Activated T-cell treated with anti-CD3 and anti-CD28 coated beads, Interleukin-2, amount 50 U/mL, for 4 hours (primary cell): ENCODE measurements at regions not wholly inside any gene's neighbourhood (a gene's known extent, or its start where the extent isn't known, plus 50 kb on each side); places are given as distances from the start of the nearest gene placed in this dataset.
"Not testable (repeated sequence)": the region's sequence is repeated elsewhere in the genome, so short reads cannot be mapped to it uniquely, and the experiment has no call there.

Source experiments
- ATAC-seq, 2 donors: fragments of 200-7000 bp; cut with Tn5 transposase; one replicate each; pipeline ENCODE4 v1.10.0; 2021
- DNase-seq: peaks from one replicate; pipeline ENCODE4 v3.0.0-alpha.2; 2020
- H3K27me3 Mint-ChIP-seq: one replicate; pipeline ENCODE4 v1.8.0; 2021; ENCODE audit warnings: low read depth, mixed read lengths
- H3K36me3 Mint-ChIP-seq: one replicate; pipeline ENCODE4 v1.8.0; 2022; ENCODE audit warnings: mixed read lengths; ENCODE audit not compliant: insufficient read depth
- H3K4me1 Mint-ChIP-seq: one replicate; pipeline ENCODE4 v1.8.0; 2021; ENCODE audit warnings: low read depth, mixed read lengths
- H3K4me3 Mint-ChIP-seq: one replicate; pipeline ENCODE4 v1.8.0; 2021; ENCODE audit warnings: mild to moderate bottlenecking, moderate library complexity, mixed read lengths
- H3K9me3 Mint-ChIP-seq: one replicate; pipeline ENCODE4 v1.8.0; 2021; ENCODE audit warnings: mixed read lengths

DNA sequence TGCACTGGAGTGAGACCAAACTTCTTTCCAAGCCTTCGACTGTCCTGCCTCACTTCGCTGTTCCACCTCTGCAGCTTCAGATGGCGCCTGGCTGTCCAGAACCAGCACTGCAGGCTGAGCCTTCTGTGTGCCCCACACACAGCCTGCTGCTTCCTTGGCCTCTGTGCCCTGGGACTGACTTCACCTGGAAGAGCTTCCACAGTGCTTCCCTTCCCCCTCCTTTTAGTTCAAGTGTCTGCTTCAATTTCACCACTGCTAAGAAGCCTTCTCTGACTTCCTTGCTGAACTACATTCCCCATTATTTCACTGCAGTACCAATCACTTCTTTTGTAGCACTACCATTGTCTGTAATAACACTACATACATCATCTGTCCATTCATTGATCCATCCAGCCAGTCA, 315.1 kb upstream of the CHRNA7 start:
- H3K27me3 Mint-ChIP-seq, H3K4me3 Mint-ChIP-seq, DNase-seq, H3K4me1 Mint-ChIP-seq, ATAC-seq, H3K36me3 Mint-ChIP-seq, H3K9me3 Mint-ChIP-seq: not testable (repeated sequence)

DNA sequence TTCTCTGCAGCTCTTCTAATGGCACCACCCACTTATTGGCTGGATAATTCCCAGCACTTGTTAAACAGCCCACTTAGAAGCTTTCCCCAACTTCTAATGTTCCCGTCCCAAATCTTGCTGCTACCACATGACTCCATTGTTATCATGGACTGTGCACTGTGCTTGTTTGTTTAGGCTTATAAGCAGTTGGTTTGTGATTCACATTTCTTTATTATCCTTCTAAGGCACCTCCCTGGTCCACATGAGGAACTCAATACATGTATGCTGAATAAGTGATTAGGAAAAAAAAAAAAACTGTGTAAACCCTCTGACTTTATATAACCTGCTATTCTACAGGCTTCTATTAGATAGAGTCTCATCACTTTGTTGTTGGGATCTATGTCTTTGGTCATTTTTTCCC, 311.7 kb upstream of the CHRNA7 start:
- not testable (repeated sequence) for ATAC-seq, H3K27me3 Mint-ChIP-seq, H3K9me3 Mint-ChIP-seq, H3K36me3 Mint-ChIP-seq, H3K4me3 Mint-ChIP-seq, DNase-seq, H3K4me1 Mint-ChIP-seq

- H3K27me3 Mint-ChIP-seq, H3K36me3 Mint-ChIP-seq, H3K4me1 Mint-ChIP-seq, DNase-seq, ATAC-seq, H3K9me3 Mint-ChIP-seq, H3K4me3 Mint-ChIP-seq: not testable (repeated sequence)
Observed at GRCh38 chr15:31719396-31720022, 310.8 kb upstream of the CHRNA7 start.

- not testable (repeated sequence) for H3K9me3 Mint-ChIP-seq, H3K27me3 Mint-ChIP-seq, H3K36me3 Mint-ChIP-seq, H3K4me1 Mint-ChIP-seq, H3K4me3 Mint-ChIP-seq, DNase-seq, ATAC-seq
Observed at GRCh38 chr15:31723019-31723418, 307.3 kb upstream of the CHRNA7 start.

DNA sequence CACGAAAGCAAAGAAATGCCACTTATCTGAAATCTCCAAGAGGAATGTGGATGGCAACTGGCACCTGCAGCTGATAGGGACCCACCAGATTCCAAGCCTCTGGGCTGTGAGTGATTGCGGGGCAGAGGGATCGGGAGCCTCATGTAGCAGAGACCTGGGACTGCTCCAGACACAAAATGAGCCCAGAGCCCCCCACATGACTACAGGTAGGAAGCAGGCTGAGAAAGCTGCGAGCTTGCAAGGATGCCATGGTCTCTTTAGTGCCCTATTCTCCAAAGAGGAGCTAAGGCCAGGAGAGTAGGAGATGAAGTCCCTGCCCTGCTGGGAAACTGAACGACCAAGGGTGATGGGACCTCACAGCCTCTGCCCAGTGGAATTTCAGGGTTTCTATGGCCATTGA, 305.4 kb upstream of the CHRNA7 start:
- DNase-seq, H3K4me3 Mint-ChIP-seq, H3K9me3 Mint-ChIP-seq, ATAC-seq, H3K36me3 Mint-ChIP-seq, H3K4me1 Mint-ChIP-seq: not testable (repeated sequence)
- H3K27me3 Mint-ChIP-seq: peaks cover 16% of the 10 kb centered on the region

GRCh38 chr15:31725619-31726018, 304.7 kb upstream of the CHRNA7 start:
- H3K4me1 Mint-ChIP-seq, H3K36me3 Mint-ChIP-seq, H3K4me3 Mint-ChIP-seq: not testable (repeated sequence)

DNA sequence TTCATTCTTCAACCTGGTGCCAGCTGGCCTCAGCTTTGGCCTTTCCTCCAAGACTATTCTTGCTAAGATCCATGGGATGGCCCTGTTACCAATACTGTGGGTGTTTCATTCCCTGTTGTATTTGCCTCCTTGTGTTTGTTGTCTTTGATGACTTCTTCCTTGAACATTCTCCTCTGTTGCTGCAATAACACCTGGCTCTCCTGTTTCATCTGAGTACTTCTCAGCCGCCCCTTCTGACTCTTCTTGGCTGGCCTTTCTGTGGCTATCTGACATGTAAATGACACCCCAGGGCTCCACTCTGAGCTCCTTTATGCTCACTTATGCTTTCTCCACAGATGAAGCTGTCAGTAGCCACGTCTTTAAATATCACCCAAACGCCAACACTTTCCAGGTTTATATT, 302.7 kb upstream of the CHRNA7 start:
- no peaks in the 10 kb centered on the region for H3K36me3 Mint-ChIP-seq
- ATAC-seq (no peak), DNase-seq (no peak)
- no peak overlapping the region for H3K4me3 Mint-ChIP-seq
- no peaks in the 10 kb centered on the region for H3K9me3 Mint-ChIP-seq
- H3K4me1 Mint-ChIP-seq: no peaks in the 10 kb centered on the region
- H3K27me3 Mint-ChIP-seq: peaks cover 30% of the 10 kb centered on the region

More at GRCh38 chr15:31725619-31726018, 304.7 kb upstream of the CHRNA7 start:
- H3K9me3 Mint-ChIP-seq, DNase-seq, ATAC-seq: not testable (repeated sequence)
- H3K27me3 Mint-ChIP-seq: peaks cover 19% of the 10 kb centered on the region

- no peak for ATAC-seq
- no peak for DNase-seq
- H3K4me3 Mint-ChIP-seq: no peak overlapping the region
- H3K4me1 Mint-ChIP-seq: no peaks in the 10 kb centered on the region
- peaks cover 35% of the 10 kb centered on the region for H3K27me3 Mint-ChIP-seq
- H3K9me3 Mint-ChIP-seq: peaks cover 9% of the 10 kb centered on the region
- no peaks in the 10 kb centered on the region for H3K36me3 Mint-ChIP-seq
Observed at GRCh38 chr15:31732726-31733125, 297.6 kb upstream of the CHRNA7 start.

- peaks cover 37% of the 10 kb centered on the region for H3K27me3 Mint-ChIP-seq
Observed at GRCh38 chr15:31733424-31733823, 296.9 kb upstream of the CHRNA7 start.

GRCh38 chr15:31740203-31740602, 290.1 kb upstream of the CHRNA7 start:
- Mint-ChIP-seq H3K27me3 (peaks cover 20% of the 10 kb centered on the region), H3K4me3 (no peak overlapping the region), H3K4me1 (no peaks in the 10 kb centered on the region), H3K9me3 (peaks cover 27% of the 10 kb centered on the region), H3K36me3 (peaks cover 3% of the 10 kb centered on the region)
- DNase-seq (no peak), ATAC-seq (no peak)

More at GRCh38 chr15:31733424-31733823, 296.9 kb upstream of the CHRNA7 start:
- Mint-ChIP-seq H3K4me3 (no peak overlapping the region), H3K9me3 (peaks cover 9% of the 10 kb centered on the region), H3K36me3 (no peaks in the 10 kb centered on the region), H3K4me1 (no peaks in the 10 kb centered on the region)
- DNase-seq (no peak), ATAC-seq (no peak)

- DNase-seq (no peak), ATAC-seq (no peak)
- Mint-ChIP-seq H3K36me3 (peaks cover 3% of the 10 kb centered on the region), H3K4me3 (no peak overlapping the region), H3K9me3 (peaks cover 31% of the 10 kb centered on the region), H3K4me1 (no peaks in the 10 kb centered on the region), H3K27me3 (peaks cover 12% of the 10 kb centered on the region)
Observed at GRCh38 chr15:31745841-31746240, 284.5 kb upstream of the CHRNA7 start.

- Mint-ChIP-seq H3K9me3 (peaks cover 6% of the 10 kb centered on the region), H3K4me3 (no peak overlapping the region), H3K27me3 (peaks cover 6% of the 10 kb centered on the region), H3K4me1 (no peaks in the 10 kb centered on the region), H3K36me3 (no peaks in the 10 kb centered on the region)
- ATAC-seq (no peak), DNase-seq (no peak)
Observed at GRCh38 chr15:31752065-31752762, 278.1 kb upstream of the CHRNA7 start.

GRCh38 chr15:31752905-31753304, 277.4 kb upstream of the CHRNA7 start:
- H3K27me3 Mint-ChIP-seq: peaks cover 4% of the 10 kb centered on the region
- ATAC-seq (no peak), DNase-seq (no peak)
- no peak overlapping the region for H3K4me3 Mint-ChIP-seq
- H3K4me1 Mint-ChIP-seq: no peaks in the 10 kb centered on the region
- H3K36me3 Mint-ChIP-seq: no peaks in the 10 kb centered on the region
- H3K9me3 Mint-ChIP-seq: peaks cover 6% of the 10 kb centered on the region

GRCh38 chr15:31758126-31758525, 272.2 kb upstream of the CHRNA7 start:
- Mint-ChIP-seq H3K4me1 (no peaks in the 10 kb centered on the region), H3K27me3 (peaks cover 16% of the 10 kb centered on the region), H3K9me3 (no peaks in the 10 kb centered on the region), H3K4me3 (no peak overlapping the region), H3K36me3 (no peaks in the 10 kb centered on the region)
- ATAC-seq (no peak), DNase-seq (no peak)

- no peaks in the 10 kb centered on the region for H3K4me1 Mint-ChIP-seq
- DNase-seq: no peak
- H3K36me3 Mint-ChIP-seq: no peaks in the 10 kb centered on the region
- no peaks in the 10 kb centered on the region for H3K27me3 Mint-ChIP-seq
- H3K4me3 Mint-ChIP-seq: no peak overlapping the region
- no peak for ATAC-seq
- H3K9me3 Mint-ChIP-seq: no peaks in the 10 kb centered on the region
Observed at GRCh38 chr15:31768055-31768454, 262.3 kb upstream of the CHRNA7 start.
